Renal cortical epithelial cell (primary cell): ENCODE measurements at regions not wholly inside any gene's neighbourhood (a gene's known extent, or its start where the extent isn't known, plus 50 kb on each side); places are given as distances from the start of the nearest gene placed in this dataset.
"Not testable (repeated sequence)": the region's sequence is repeated elsewhere in the genome, so short reads cannot be mapped to it uniquely, and the experiment has no call there.

ENCODE experiments used
- DNase-seq: peaks from one replicate; pipeline ENCODE4 v3.0.0-alpha.2; 2011; ENCODE audit warnings: low read depth

DNA sequence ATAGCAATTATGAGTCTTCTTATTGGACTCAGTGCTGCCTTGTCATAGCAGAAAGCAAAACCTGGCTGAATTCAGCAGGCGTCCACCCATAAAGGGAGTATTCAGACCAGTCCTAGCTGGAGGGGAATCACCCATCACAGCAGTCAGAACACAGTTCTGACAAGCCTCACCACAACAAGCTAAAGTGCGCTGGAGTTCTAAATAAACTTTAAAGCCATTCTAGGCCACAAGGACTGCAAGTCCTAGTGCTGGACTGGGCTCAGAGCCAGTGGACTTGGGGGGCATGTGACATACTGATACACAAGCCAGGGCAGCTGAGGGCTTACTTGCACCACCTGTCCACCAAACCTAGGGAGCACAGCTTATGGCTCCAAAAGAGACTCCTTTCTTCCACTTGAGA, 115.3 kb upstream of the PCSK5 start:
- DNase-seq, result no peak

DNA sequence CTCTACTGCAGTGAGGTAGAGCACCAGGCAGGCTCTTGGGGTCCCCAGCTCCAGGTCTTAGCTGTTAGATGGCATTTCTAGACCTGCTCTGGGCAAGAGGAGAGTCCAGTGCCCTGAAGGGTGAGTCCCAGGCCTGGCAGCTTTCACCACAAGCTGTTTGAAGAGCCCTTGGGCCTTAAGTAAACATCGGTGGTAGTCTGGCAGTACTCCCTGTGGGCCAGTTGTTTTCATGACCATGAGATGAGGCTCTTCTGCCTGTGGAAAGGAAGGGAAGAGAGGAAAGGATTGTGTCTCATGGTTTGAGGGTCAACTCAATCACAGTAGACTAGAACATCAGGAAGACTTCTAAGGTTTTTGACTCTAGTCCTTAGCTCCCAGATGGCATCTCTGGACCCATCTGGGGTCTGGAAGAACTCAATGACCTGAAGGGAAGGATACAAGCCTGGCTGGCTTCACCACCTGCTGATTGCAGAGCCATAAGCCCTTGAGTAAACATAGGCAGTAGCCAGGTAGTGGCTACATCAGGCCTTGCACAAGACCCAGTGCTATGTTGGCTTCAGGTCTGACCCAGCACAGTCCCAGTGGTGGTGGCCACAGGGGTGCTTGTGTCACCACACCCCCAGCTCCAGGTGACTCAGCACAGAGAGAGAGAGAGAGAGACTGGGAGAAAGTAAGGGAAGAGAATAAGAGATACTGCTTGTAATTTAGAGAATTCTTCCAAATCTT, 114.3 kb upstream of the PCSK5 start:
- DNase-seq, result no peak

DNA sequence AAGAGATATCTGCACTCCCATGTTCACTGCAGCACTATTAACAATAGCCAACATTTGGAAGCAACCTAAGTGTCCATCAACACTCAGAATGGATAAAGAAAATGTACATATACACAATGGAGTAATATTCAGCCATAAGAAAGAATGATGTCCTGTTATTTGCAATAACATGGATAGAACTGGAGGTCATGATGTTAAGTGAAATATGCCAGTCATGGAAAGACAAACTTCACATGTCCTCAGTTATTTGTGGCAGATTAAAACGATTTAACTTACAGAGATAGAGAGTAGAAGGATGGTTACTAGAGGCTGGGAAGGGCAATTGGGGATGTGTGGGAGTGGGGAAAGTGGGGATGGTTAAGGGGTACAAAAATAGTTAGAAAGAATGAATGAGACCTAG, 110.3 kb upstream of the PCSK5 start:
- DNase-seq, result no peak

DNA sequence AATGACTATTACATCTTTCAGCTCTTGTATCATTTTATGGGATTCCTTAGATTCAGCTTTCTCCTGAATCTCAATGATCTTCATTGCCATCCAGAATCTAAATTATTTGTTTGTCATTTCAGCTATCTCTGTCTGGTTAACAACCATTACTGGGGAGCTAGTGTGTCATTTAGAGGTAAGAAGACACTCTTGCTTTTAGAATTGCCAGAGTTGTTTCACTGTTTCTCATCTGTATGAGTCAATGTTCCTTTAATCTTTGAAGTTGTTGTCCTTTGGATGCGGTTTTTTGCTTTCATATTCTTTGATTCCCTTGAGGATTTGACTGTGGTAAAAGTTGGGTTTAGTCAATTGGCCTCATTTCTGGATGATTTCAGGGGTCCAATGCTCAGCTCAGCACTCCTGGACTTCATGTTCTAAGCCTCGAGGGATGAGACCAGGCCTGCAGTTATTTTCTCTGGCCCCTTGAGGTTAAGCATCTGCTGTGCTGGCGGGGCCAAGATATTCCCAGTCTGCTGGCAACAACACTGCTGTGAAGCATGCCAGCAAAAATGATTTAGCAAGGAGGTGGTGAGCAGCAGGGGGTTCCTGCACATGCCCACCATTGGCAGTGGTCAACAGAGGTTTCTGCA, 102.4 kb upstream of the PCSK5 start:
- no peak for DNase-seq

DNA sequence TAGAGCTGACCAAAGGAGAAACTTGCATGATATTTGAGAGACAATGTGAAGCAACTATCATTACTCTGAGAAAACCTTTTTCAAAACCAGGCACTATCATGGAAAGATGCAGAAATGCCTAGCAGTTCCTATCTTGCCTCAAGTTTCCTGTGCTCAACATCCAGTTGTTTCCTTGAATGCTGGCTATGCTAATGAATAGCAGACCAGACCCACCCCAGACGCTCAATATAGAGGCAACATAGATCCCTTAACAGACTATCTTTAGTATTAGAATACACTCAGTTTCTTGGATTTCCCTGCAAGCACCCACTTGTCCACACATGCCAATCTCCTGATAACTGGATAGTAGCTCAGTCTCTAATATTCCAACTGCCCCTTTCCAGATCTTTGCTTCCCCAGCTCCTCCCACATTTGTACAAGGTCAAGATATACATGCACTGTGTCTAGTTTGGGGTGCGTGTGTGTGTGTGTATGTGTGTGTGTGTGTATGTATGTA, 93.3 kb upstream of the PCSK5 start:
- DNase-seq, result no peak

DNA sequence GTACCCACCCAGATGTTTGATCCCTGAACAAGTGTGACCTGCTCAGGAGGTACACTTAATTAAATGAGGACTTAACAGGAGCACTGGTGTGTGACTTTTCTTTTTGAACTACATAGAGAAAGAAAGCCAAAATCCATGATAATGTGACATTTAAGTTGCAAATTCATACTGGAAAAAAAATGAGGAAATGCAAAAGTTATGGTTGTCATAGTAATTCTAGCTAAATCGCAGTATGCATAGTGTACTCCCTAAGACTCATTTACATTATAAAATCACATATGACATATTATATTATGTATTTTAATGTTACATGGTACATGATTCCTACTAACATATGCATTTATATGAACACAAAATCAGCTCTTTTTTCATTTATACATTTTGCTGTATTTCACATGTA, 92.0 kb upstream of the PCSK5 start:
- DNase-seq, result no peak

DNA sequence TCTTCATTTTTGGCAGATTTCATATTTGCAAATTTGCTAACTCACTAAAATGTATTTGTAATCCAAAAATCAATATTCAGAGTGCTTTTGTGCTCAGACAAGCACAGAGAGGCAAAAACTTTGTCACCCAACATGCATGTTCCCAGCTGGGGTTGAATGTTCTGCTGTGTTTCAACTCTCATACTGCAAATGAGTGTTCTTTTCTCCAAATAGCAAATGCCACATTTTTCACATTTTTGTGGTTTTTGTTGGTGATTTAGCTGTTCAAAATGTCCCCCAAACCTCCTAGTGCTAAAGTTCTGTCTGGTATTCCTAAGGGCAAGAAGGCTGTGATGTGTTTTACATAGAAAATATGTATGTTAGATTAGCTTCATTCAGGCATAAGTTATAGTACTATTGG, 87.3 kb upstream of the PCSK5 start:
- peak; percentile 71 for DNase-seq

DNA sequence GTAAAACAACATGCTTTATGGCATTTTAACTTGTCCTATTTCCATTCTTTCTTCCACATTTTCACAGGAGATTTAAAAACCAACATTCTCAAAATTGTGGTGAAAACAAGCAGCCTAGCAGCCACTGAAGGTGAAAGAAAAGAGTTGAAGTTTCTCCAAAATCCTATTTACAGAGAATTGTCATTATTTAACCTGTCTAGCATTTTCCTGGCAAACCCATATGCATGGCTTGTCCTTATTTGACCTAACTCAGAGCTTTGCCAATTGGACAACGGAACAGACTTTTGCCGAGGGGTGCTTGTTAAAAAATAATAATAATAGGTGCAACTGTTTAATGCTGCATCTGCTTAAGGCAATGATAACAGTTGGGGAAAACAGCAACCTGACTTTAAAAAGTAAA, 80.4 kb upstream of the PCSK5 start:
- DNase-seq, result no peak

DNA sequence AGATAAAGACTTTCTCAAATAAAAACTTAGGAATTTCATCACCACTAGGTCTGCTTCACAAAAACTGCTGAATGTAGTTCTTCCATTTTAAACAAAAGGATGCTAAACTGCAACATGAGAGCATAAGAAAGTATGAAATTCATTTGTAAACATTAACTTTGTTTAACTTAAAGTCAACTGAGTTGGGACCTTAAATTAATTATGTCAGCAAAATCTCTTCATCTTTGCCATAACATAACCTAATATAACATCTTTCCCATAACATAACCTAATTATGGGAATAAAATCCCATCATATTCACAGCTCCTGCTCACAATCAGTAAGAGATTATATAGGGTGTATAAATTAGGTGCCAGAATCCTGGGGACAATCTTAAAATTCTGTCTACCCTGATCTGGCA, 78.8 kb upstream of the PCSK5 start:
- no peak for DNase-seq

DNA sequence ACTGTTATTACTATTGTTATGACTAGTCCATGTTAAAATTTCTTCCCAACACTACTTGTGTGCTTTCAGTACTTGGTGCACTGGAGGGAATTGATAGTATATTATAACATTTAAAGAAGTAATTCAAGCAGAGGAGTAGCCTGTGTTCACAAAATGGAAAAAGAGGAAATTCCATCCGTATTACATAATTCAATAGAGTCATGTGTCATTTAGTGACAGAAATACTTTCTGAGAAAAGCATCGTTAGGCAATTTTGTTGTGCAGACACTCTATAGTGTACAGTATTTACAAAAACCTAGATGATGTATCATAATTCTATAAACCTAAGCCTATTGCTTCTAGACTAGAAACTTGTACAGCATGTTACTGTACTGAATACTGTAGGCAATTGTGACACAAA, 78.3 kb upstream of the PCSK5 start:
- DNase-seq, result no peak

DNA sequence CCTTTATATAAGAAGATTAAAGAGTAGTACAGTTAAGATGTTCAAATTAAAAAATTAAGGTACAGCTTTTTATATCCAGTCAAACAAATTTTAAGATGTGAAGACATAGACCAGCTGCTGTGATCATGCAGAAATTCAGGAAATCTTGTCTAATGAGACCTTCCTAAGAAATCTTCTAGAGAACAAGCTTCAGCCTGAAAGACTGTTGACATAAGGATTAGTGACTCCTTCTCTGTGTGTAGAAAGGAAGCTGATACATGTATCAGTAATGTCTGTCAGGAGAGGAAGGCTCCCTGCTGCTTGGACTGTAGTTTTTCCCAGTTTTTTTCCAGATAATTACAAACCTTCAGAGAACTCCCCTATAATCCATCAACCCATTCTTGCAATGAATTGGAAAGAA, 75.8 kb upstream of the PCSK5 start:
- DNase-seq, result no peak

DNA sequence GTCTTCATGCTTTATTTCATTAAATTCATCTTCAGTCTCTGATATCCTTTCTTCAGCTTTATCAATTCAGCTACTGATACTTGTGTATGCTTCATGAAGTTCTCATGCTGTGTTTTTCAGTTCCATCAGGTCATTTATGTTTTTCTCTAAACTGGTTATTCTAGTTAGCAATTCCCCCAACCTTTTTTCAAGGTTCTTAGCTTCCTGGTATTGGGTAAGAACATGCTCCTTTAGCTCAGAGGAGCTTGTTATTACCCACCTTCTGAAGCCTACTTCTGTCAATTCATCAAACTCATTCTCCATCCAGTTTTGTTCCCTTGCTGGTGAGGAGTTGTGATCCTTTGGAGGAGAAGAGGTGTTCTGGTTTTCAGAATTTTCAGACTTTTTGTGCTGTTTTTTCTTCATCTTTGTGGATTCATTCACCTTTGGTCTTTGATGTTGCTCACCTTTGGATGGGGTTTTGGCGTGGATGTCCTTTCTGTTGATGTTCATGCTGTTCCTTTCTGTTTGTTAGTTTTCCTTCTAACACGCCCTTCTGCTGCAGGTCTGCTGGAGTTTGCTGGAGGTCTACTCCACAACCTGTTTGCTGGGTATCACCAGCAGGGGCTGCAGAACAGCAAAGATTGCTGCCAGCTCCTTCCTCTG, 69.9 kb upstream of the PCSK5 start:
- DNase-seq, result not testable (repeated sequence)

DNA sequence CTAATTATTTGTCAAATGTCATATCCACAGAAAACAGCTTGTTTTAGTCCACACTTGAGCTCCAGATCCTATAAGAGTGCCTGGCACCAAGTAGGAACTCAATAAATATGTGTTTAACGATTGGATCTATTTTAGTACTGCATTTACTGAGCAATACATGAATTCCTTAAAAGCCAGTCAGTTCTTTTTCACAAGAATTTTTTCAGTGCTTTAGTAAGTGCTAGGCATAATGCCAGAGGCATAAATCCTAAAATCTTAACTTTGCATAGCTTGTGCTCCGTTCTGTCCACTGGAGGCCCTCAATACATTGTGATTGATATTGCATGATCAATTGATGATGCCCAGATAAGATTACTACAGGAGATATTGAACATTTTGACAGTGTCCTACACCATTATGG, 67.3 kb upstream of the PCSK5 start:
- DNase-seq, result no peak

DNA sequence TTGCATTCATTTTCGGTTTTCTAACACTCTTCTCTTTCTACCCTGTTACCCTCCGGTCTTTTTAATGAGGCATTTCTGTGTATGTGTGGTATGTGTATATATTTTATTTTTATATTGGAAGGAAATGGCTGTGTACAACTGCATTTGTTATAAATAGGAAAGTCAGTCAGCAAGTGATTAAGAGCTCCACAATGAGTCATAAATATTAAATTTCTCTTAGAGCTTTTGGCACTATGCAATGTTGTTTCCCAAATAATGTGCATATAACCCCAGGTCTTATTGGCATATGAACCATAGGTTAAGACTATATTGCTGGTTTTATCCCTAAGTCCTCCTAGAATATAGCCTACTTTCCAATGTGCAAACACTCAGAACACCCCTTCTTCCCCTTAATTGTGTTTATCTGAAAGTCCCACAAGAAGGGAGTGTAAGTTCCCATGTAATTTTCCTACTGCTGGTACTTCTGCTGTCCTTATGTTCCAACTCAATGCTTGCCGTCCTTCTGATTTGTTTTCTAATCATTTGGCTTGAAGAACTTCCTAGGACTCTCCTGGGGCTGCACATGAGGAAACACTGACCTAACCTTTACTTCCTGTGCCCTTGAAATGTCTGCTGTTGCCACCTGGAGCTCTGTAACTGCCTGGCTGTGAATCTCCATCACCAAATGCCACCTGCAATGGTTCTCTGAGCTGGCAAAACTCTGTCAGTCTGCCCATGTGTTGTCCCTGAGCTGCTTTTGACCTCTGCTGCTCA, 65.5 kb upstream of the PCSK5 start:
- no peak for DNase-seq

DNA sequence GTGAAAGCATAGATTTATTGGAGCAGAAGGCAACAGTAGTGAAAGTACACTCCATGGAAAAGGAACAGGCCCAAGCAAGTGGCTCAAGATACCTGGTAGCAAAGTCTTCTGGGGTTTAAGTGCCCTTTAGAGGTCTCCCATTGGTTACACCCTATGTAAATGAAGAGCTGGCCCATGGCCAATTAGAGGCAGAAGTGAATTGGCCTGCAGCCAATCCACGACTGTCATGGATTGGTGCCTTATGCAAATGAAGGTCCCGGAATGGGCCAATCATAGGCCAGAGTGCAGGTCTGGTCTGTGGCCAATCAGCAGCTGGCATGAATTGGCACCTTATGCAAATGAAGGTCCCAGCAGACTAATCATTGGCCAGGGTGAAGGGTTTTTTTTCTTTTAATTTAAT, 64.2 kb upstream of the PCSK5 start:
- no peak for DNase-seq

DNA sequence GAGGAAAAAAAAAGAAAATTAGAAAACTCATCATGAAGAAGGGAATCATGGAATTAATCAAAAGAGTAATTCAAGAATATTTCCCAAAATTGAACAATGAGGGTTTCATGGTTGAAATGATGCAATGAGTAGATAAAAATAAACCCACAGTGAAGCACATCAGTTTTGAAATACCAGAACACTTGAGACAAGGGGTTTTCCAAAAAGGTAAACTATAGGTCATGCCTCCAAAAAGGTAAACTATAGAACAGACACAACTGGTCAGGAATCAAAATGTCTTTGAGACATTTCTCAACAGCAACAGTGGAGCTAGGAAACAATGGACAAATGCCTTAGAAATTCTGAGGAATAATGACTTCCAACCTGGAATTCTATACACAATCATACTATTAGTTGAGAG, 60.2 kb upstream of the PCSK5 start:
- no peak for DNase-seq

DNA sequence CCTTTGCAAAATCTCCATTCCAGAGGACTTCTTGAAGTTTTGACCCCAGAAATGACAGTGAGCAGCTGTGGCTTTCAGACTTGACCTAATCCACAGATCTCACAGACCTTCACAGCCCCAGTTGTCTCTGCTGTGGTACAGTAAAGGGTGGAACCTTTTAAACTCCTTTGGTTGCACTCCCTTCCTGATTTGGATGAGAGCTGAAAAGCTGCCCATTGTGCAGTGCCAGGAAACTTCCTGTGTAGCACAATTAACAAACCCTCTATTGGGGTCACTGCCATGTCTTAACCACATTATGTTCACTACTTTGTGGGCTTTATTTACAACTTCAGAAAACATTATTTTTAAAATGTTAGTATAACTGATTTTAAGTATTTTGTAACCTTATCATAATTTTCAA, 56.7 kb upstream of the PCSK5 start:
- DNase-seq, result no peak

DNA sequence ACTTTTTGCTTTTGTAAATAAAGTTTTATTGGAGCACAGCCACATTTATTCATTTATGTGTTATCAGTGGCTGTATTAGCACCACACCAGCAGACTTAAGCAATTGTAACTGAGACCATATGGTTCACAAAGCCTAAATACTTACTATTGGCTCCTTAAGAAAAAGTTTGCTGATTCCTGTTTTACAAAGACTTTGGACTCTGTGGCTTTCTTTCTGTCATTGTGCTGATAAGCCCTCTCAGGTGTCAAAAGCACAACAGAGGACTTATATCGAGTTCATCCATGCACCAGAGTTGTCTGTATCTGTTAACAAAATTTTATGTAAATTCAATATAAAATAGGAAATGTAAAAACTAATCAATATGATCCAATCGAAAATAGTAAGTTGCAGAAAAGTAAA, 55.6 kb upstream of the PCSK5 start:
- no peak for DNase-seq
